Ascending aorta (tissue), 2 donors: ENCODE measurements at regions not wholly inside any gene's neighbourhood (a gene's known extent, or its start where the extent isn't known, plus 50 kb on each side); places are given as distances from the start of the nearest gene placed in this dataset.

ENCODE experiments used
- DNase-seq, 2 donors: peaks; one replicate each; pipeline ENCODE4 v3.0.0-alpha.2; 2019; ENCODE audit warnings: low spot score in 2 of 2
- H3K27ac ChIP-seq, 2 donors: fragments of 200-600 bp; sonication (generic); one replicate each; pipeline ENCODE4 v1.5.1; 2016 to 2017; ENCODE audit warnings: mild to moderate bottlenecking in 1 of 2
- H3K27me3 ChIP-seq: fragments of 200-600 bp; sonication (generic); one replicate; pipeline ENCODE4 v1.5.1; 2017
- H3K36me3 ChIP-seq, 2 donors: fragments of 200-600 bp; sonication (generic); one replicate each; pipeline ENCODE4 v1.5.1; 2016
- H3K4me1 ChIP-seq, 2 donors: fragments of 200-600 bp; sonication (generic); one replicate each; pipeline ENCODE4 v1.5.1; 2016 to 2017; ENCODE audit warnings: mild to moderate bottlenecking in 1 of 2
- H3K4me3 ChIP-seq, 2 donors: fragments of 200-600 bp; sonication (generic); one replicate each; pipeline ENCODE4 v1.5.1; 2016 to 2017; ENCODE audit warnings: mild to moderate bottlenecking in 1 of 2
- H3K9me3 ChIP-seq, 2 donors: fragments of 200-600 bp; sonication (generic); one replicate each; pipeline ENCODE4 v1.5.1; 2016
- intact Hi-C: fragments of 100-400 bp; cut with DNase I; formaldehyde crosslinking; loops from one replicate; pipeline ENCODE4 v1.15.1; 2023
- TF ChIP-seq, protein P1 (sequence below), 3 experiments: fragments of 200-600 bp in 2 of 3; fragments of 450-650 bp in 1 of 3; sonication (generic) in 2 of 3; IDR thresholded peaks; one replicate each; pipeline ENCODE4 v1.5.1; 2016 to 2019; ENCODE audit warnings: antibody characterized with exemption in 3 of 3, mild to moderate bottlenecking in 1 of 3, moderate library complexity in 1 of 3

DNA sequence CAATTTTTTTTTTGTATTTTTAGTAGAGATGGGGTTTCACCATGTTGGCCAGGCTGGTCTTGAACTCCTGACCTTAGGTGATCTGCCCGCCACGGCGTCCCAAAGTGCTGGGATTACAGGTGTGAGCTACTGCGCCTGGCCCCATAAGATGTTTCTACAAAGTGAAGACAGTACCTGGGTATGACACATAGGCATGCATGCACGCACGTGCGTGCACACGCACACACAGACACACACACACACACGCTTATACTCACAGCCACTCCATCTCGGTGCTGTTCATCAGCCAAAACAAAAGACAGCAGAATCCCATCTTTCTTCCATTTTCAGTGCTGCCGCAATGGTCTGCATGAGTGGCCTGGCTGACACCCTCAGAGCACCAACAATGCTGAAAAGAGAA, 63.9 kb downstream of the VCPKMT start:
- no peak for DNase-seq
- Histone ChIP-seq H3K36me3 (no peaks in the 10 kb centered on the region), H3K4me3 (no peak overlapping the region), H3K4me1 (no peaks in the 10 kb centered on the region), H3K9me3 (no peaks in the 10 kb centered on the region), H3K27ac (no peak overlapping the region), H3K27me3 (no peaks in the 10 kb centered on the region)
- TF ChIP-seq, protein P1, sequence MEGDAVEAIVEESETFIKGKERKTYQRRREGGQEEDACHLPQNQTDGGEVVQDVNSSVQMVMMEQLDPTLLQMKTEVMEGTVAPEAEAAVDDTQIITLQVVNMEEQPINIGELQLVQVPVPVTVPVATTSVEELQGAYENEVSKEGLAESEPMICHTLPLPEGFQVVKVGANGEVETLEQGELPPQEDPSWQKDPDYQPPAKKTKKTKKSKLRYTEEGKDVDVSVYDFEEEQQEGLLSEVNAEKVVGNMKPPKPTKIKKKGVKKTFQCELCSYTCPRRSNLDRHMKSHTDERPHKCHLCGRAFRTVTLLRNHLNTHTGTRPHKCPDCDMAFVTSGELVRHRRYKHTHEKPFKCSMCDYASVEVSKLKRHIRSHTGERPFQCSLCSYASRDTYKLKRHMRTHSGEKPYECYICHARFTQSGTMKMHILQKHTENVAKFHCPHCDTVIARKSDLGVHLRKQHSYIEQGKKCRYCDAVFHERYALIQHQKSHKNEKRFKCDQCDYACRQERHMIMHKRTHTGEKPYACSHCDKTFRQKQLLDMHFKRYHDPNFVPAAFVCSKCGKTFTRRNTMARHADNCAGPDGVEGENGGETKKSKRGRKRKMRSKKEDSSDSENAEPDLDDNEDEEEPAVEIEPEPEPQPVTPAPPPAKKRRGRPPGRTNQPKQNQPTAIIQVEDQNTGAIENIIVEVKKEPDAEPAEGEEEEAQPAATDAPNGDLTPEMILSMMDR (IDR thresholded peaks at IDR 0.05) = no peak
- intact Hi-C loops = no loop called here

DNA sequence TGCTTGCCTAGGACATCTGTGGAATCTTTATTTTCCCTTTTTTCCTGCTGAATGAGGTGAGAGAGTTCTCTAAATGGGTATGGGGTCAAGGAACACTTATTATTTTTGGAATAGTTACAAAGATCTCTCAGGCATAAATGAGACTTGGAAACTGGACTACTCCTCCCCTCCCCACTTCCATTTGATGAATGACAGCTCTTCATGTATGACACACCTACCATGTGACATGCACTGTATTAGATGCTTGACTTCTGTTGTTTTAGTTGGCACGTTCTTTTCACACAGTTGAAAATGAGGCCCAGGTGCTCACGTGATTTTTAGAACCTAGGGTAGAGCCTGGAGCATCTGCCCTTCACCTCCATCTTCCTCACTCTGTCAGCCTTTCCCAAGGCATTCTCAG, 62.4 kb downstream of the VCPKMT start:
- Histone ChIP-seq H3K27me3 (no peaks in the 10 kb centered on the region), H3K4me1 (no peaks in the 10 kb centered on the region), H3K36me3 (no peaks in the 10 kb centered on the region), H3K4me3 (no peak overlapping the region), H3K9me3 (no peaks in the 10 kb centered on the region), H3K27ac (no peak overlapping the region)
- intact Hi-C loops = no loop called here
- no peak for DNase-seq
- TF ChIP-seq, protein P1 (IDR thresholded peaks at IDR 0.05) = no peak

DNA sequence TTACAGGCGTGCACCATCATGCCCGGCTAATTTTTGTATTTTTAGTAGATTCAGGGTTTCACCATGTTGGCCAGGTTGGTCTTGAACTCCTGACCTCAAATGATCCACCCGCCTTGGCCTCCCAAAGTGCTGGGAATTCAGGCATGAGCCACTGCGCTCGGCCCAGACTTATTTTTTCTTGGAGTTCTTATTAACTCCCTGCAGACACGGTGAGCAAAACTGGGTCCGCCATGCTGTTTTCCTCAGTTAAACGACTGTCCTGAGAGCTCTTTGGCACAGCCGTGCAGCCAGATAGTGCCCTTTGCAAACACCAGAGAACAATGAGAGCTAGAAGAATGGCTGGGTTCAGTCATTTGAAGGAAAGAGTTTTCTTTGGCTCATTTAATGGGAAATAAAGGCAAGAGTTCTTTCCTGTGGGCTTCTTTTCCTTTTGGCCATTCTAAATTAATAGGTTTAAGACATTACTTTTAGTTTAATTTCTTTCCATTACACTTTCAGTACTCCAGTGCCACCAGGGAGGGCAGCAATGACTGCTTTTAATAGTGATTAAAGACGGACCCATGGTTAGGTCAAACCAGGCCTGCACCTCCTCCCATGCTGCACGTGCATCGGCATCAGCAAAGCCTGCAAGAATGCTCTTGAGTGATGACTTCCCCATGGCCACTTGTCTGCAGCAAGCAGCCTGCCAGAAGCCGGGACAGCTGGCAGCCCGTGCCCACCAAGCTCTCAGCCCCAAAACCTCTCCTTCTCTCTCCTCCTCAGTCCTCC, 60.7 kb downstream of the VCPKMT start:
- Histone ChIP-seq H3K4me3 (no peak overlapping the region), H3K27ac (no peak overlapping the region), H3K9me3 (no peaks in the 10 kb centered on the region), H3K27me3 (no peaks in the 10 kb centered on the region), H3K4me1 (peaks cover 7 to 10% of the 10 kb centered on the region in 2 donors), H3K36me3 (no peaks in the 10 kb centered on the region)
- TF ChIP-seq, protein P1 (IDR thresholded peaks at IDR 0.05) = no peak
- intact Hi-C loops = no loop called here
- DNase-seq = peak in 1 of 2 donors; percentile 65

DNA sequence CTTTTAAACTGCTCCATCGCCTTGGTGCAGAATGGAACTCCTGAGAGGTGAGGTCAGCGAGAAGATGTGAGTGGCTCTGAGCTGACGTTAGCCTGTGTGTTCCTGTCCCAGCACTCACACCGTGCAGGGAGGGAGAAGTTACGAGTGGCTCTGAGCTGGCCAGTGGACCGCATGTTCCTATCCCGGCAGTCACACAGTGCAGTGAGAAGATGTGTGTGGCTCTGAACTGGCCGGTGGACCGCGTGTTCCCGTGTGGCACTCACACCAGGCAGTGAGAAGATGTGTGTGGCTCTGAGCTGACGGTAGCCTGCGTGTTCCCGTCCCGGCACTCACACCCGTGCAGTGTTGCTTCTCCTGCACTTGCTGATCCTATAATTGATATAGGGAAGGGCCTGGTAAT, 59.9 kb downstream of the VCPKMT start:
- no peaks in the 10 kb centered on the region for H3K36me3 ChIP-seq
- no peak overlapping the region for H3K4me3 ChIP-seq
- H3K27ac ChIP-seq = no peak overlapping the region
- H3K27me3 ChIP-seq = no peaks in the 10 kb centered on the region
- intact Hi-C loops = no loop called here
- peaks cover 10 to 17% of the 10 kb centered on the region in 2 donors for H3K4me1 ChIP-seq
- no peak for DNase-seq
- no peaks in the 10 kb centered on the region for H3K9me3 ChIP-seq
- TF ChIP-seq, protein P1 (IDR thresholded peaks at IDR 0.05) = no peak

DNA sequence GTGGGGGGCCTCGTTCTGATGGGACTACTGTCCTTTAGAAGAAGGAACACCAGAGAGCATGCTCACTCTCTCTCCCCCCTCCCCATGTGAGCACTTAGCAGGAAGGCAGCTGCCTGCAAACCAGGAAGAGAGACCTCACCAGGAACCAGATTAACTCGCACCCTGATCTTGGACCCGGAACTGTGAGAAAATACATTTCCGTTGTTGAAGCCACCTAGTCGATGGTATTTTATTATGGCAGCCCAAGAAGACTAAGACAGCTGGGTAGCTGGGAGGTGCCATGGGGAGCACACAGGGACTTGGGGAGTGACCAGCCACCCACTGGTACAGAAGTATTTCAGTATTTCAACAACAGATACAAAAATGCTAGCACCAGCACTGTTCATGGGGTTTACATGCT, 59.0 kb downstream of the VCPKMT start:
- intact Hi-C loops = no loop called here
- no peaks in the 10 kb centered on the region for H3K36me3 ChIP-seq
- DNase-seq = no peak

More for the DNA sequence above, 59.0 kb downstream of the VCPKMT start:
- TF ChIP-seq, protein P1 (IDR thresholded peaks at IDR 0.05) = no peak
- Histone ChIP-seq H3K27ac (no peak overlapping the region), H3K27me3 (no peaks in the 10 kb centered on the region), H3K4me1 (peaks cover 14 to 26% of the 10 kb centered on the region in 2 donors), H3K4me3 (no peak overlapping the region), H3K9me3 (no peaks in the 10 kb centered on the region)
